Gastroesophageal sphincter (tissue), 3 donors: ENCODE measurements at regions not wholly inside any gene's neighbourhood (a gene's known extent, or its start where the extent isn't known, plus 50 kb on each side); places are given as distances from the start of the nearest gene placed in this dataset.

Source experiments
- CTCF ChIP-seq, 4 experiments: fragments of 200-600 bp in 2 of 4; fragments of 450-650 bp in 2 of 4; sonication (generic) in 1 of 4; IDR thresholded peaks; one replicate each; pipeline ENCODE4 v1.5.1; 2017 to 2019; ENCODE audit warnings: antibody characterized with exemption in 4 of 4, mild to moderate bottlenecking in 2 of 4, moderate library complexity in 2 of 4
- POLR2AphosphoS5 ChIP-seq: sonication (generic); formaldehyde crosslinking; IDR thresholded peaks from one replicate; pipeline ENCODE4 v1.6.1; 2017; ENCODE audit warnings: antibody characterized with exemption

- TF ChIP-seq POLR2AphosphoS5 (no peak), CTCF (IDR thresholded peaks at IDR 0.05) (no peak)
These were observed 313.6 kb downstream of the CDC5L start for GRCh38 chr6:44701038-44701636.
